ENCODE measurements at regions not wholly inside any gene's neighbourhood (a gene's known extent, or its start where the extent isn't known, plus 50 kb on each side); places are given as distances from the start of the nearest gene placed in this dataset.

DNA sequence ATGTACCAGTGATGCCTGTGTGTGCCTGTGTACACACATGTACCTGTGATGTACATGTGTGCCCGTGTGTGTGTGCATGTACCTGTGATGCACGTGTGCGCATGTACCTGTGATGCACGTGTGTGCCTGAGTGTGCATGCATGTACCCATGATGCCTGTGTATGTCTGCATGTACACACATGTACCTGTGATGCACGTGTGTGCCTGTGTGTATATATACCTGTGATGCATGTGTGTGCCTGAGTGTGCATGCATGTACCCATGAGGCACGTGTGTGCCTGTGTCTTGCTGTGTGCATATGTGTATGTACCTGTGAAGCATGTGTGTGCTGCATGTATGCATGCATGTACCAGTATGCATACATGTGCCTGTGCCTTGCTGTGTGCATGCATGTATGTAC lies 419.0 kb downstream of the IRX2 start (continued):
- TF ChIP-seq, protein P1, sequence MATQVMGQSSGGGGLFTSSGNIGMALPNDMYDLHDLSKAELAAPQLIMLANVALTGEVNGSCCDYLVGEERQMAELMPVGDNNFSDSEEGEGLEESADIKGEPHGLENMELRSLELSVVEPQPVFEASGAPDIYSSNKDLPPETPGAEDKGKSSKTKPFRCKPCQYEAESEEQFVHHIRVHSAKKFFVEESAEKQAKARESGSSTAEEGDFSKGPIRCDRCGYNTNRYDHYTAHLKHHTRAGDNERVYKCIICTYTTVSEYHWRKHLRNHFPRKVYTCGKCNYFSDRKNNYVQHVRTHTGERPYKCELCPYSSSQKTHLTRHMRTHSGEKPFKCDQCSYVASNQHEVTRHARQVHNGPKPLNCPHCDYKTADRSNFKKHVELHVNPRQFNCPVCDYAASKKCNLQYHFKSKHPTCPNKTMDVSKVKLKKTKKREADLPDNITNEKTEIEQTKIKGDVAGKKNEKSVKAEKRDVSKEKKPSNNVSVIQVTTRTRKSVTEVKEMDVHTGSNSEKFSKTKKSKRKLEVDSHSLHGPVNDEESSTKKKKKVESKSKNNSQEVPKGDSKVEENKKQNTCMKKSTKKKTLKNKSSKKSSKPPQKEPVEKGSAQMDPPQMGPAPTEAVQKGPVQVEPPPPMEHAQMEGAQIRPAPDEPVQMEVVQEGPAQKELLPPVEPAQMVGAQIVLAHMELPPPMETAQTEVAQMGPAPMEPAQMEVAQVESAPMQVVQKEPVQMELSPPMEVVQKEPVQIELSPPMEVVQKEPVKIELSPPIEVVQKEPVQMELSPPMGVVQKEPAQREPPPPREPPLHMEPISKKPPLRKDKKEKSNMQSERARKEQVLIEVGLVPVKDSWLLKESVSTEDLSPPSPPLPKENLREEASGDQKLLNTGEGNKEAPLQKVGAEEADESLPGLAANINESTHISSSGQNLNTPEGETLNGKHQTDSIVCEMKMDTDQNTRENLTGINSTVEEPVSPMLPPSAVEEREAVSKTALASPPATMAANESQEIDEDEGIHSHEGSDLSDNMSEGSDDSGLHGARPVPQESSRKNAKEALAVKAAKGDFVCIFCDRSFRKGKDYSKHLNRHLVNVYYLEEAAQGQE (IDR thresholded peaks at IDR 0.05; ENCODE audit: unreplicated experiment), result no peak
- TF ChIP-seq, protein P2, sequence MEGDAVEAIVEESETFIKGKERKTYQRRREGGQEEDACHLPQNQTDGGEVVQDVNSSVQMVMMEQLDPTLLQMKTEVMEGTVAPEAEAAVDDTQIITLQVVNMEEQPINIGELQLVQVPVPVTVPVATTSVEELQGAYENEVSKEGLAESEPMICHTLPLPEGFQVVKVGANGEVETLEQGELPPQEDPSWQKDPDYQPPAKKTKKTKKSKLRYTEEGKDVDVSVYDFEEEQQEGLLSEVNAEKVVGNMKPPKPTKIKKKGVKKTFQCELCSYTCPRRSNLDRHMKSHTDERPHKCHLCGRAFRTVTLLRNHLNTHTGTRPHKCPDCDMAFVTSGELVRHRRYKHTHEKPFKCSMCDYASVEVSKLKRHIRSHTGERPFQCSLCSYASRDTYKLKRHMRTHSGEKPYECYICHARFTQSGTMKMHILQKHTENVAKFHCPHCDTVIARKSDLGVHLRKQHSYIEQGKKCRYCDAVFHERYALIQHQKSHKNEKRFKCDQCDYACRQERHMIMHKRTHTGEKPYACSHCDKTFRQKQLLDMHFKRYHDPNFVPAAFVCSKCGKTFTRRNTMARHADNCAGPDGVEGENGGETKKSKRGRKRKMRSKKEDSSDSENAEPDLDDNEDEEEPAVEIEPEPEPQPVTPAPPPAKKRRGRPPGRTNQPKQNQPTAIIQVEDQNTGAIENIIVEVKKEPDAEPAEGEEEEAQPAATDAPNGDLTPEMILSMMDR (conservative IDR thresholded peaks at IDR 0.05; ENCODE audit: low read depth in 2 of 2), result no peak
- TF ChIP-seq CREB1 (CRISPR knock-in tag; IDR thresholded peaks at IDR 0.05; ENCODE audit: low read depth), result no peak
- no peak for TF ChIP-seq NANOG (IDR thresholded peaks at IDR 0.05; ENCODE audit: borderline replicate concordance)
- TF ChIP-seq EZH2 (IDR thresholded peaks at IDR 0.05; ENCODE audit: low read depth, unreplicated experiment), result no peak
- no peak for TF ChIP-seq JUNB (IDR thresholded peaks at IDR 0.05; ENCODE audit: unreplicated experiment)
- no peak for TF ChIP-seq ZNF114 (CRISPR knock-in tag; IDR thresholded peaks at IDR 0.05)
- TF ChIP-seq STAT1 (IDR thresholded peaks at IDR 0.05; ENCODE audit: unreplicated experiment), result no peak
- TF ChIP-seq, protein P3, sequence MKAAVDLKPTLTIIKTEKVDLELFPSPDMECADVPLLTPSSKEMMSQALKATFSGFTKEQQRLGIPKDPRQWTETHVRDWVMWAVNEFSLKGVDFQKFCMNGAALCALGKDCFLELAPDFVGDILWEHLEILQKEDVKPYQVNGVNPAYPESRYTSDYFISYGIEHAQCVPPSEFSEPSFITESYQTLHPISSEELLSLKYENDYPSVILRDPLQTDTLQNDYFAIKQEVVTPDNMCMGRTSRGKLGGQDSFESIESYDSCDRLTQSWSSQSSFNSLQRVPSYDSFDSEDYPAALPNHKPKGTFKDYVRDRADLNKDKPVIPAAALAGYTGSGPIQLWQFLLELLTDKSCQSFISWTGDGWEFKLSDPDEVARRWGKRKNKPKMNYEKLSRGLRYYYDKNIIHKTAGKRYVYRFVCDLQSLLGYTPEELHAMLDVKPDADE (IDR thresholded peaks at IDR 0.05), result no peak
- TF ChIP-seq EZH2phosphoT487 (IDR thresholded peaks at IDR 0.05; ENCODE audit: unreplicated experiment), result no peak

DNA sequence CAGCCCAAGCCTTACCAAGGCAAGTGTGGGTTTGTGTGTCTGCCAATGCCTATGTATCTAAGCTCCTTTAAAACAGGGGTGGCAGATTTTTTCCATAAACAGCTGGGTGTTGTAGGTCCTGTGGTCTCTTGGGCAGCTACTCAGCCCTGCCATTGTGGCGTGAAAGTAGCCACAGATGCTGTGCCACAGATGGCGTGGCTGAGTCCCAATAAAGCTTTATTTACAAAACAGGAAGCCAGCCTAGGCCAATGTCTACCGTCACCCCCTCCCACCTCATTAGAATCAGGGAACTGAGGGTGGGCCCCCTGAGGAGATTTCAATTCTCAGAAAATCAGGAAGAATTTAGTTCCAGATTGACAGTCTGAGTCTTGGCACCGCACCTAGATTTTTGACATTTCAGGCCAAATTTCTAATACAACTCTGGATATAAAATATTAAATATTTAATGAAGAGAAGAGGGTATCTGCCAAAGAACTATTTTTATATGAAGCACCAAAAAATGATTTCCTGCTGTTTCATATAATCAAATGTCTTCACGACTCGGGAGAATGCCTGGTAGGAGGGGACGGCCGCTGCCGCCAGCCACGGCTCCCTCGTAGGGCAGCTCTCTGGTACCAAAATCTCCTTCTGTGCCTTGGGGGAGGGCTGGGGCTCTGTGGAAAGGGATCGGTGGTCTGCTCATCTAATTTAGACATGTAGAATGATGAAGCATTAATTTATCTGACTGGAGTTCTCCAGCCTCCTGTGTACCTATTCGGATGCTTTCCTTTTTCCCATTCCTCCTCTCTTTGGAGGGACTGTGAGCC lies 420.9 kb downstream of the IRX2 start:
- no peak overlapping the region for H2AFZ ChIP-seq
- peaks cover 5% of the 10 kb centered on the region; the same call in 1 of the 3 replicates for H3K9me3 Mint-ChIP-seq
- H3K36me3 ChIP-seq (ENCODE audit: insufficient read depth), result no peaks in the 10 kb centered on the region
- H3K27me3 Mint-ChIP-seq (ENCODE audit: insufficient read depth, low read depth, poor library complexity), result peaks cover 4% of the 10 kb centered on the region
- ATAC-seq, result no peak
- peaks cover 12% of the 10 kb centered on the region; the same call in 1 of the 3 replicates for H3K4me1 Mint-ChIP-seq
- DNase-seq (ENCODE audit: low spot score), result no peak
- no peaks in the 10 kb centered on the region for H4K20me1 ChIP-seq (replicated peaks; ENCODE audit: insufficient read depth)
- H3K4me3 Mint-ChIP-seq, result no peak overlapping the region
- no peak overlapping the region for H3K27ac Mint-ChIP-seq
- H3K79me2 ChIP-seq (replicated peaks; ENCODE audit: insufficient read depth), result no peaks in the 10 kb centered on the region
- no peak overlapping the region for H3K27ac ChIP-seq (ENCODE audit: low read depth)
- H3K4me3 ChIP-seq, result no peak overlapping the region
- no peaks in the 10 kb centered on the region; the same call in 2 of the 3 replicates for H3K36me3 Mint-ChIP-seq (ENCODE audit: low read depth)
- H3K4me1 ChIP-seq (ENCODE audit: insufficient read depth), result no peaks in the 10 kb centered on the region
- H3F3A ChIP-seq (replicated peaks; ENCODE audit: low read depth), result no peaks in the 10 kb centered on the region
- no peaks in the 10 kb centered on the region for H3K9me2 ChIP-seq (ENCODE audit: insufficient read depth)
- no peaks in the 10 kb centered on the region for H3K27me3 ChIP-seq (ENCODE audit: insufficient read depth)
- no peak overlapping the region for H3K4me2 ChIP-seq
- TF ChIP-seq ZNF331 (CRISPR knock-in tag; IDR thresholded peaks at IDR 0.05; ENCODE audit: low read depth), result no peak
- no peak for TF ChIP-seq ZNF114 (CRISPR knock-in tag; IDR thresholded peaks at IDR 0.05)
- TF ChIP-seq, protein P3 (IDR thresholded peaks at IDR 0.05), result no peak
- no peak for TF ChIP-seq STAT1 (IDR thresholded peaks at IDR 0.05; ENCODE audit: unreplicated experiment)
- TF ChIP-seq, protein P2 (conservative IDR thresholded peaks at IDR 0.05; ENCODE audit: low read depth in 2 of 2), result no peak

All from GM23338 (cell line).